IMR-90 (cell line): ENCODE measurements at regions not wholly inside any gene's neighbourhood (a gene's known extent, or its start where the extent isn't known, plus 50 kb on each side); places are given as distances from the start of the nearest gene placed in this dataset.

Experiments
- ATAC-seq: fragments of 200-7000 bp; cut with Tn5 transposase; 2 replicates; pipeline ENCODE4 v1.9.1; 2020; ENCODE audit warnings: low read depth, mild to moderate bottlenecking, moderate library complexity
- BruUV-seq: library from RNA; stranded (reverse); fragments of 400-500 nt; replicated peaks from 2 replicates; lab custom pipeline; 2021; lab: Mats Ljungman, UMichigan
- CTCF ChIA-PET: fragments of 300-600 bp; formaldehyde crosslinking; extraction: SDS; loops from one replicate; lab custom pipeline; 2021; ENCODE audit warnings: antibody characterized with exemption; lab: Yijun Ruan, JAX
- POLR2A ChIA-PET: fragments of 300-600 bp; sonication (Branson Sonifier 250); formaldehyde crosslinking; loops from one replicate; lab custom pipeline; 2022; ENCODE audit warnings: antibody characterized with exemption; ENCODE audit not compliant: unreplicated experiment; lab: Charles Lee
- DNase-seq: peaks from one replicate; pipeline ENCODE4 v3.0.0; 2013
- H2AFZ ChIP-seq: replicated peaks from 2 replicates; pipeline ENCODE3; 2013; ENCODE audit warnings: low read length, mild to moderate bottlenecking; ENCODE audit not compliant: poor library complexity
- H2AK5ac ChIP-seq: 2 replicates; pipeline ENCODE4 v1.6.1; 2013; ENCODE audit warnings: low read depth, low read length, inconsistent platforms
- H2AK9ac ChIP-seq: replicated peaks from 2 replicates; pipeline ENCODE3; 2013; ENCODE audit warnings: mild to moderate bottlenecking, low read depth, low read length, moderate library complexity; ENCODE audit not compliant: poor library complexity
- H2BK120ac ChIP-seq: 2 replicates; pipeline ENCODE4 v1.6.1; 2013; ENCODE audit warnings: low read depth, low read length, inconsistent platforms
- H2BK15ac ChIP-seq: 3 replicates; pipeline ENCODE4 v1.6.1; 2013; ENCODE audit warnings: low read depth, low read length, inconsistent platforms
- H2BK20ac ChIP-seq: 2 replicates; pipeline ENCODE4 v1.6.1; 2013; ENCODE audit warnings: low read depth, mild to moderate bottlenecking, inconsistent platforms, low read length, moderate library complexity
- H2BK5ac ChIP-seq: 2 replicates; pipeline ENCODE4 v1.6.1; 2013; ENCODE audit warnings: mild to moderate bottlenecking, low read depth, low read length, inconsistent platforms; ENCODE audit not compliant: poor library complexity, severe bottlenecking
- H3K14ac ChIP-seq: replicated peaks from 2 replicates; pipeline ENCODE4 v1.6.1; 2013; ENCODE audit warnings: low read depth, low read length, inconsistent platforms
- H3K18ac ChIP-seq: 2 replicates; pipeline ENCODE4 v1.6.1; 2013; ENCODE audit warnings: low read depth, low read length, control low read depth
- H3K23ac ChIP-seq: 2 replicates; pipeline ENCODE4 v1.6.1; 2013; ENCODE audit warnings: low read depth, low read length, inconsistent platforms
- H3K27ac ChIP-seq: 2 replicates; pipeline ENCODE4 v1.5.1; 2013; ENCODE audit warnings: mild to moderate bottlenecking, control low read depth, low read length; ENCODE audit not compliant: insufficient read depth
- H3K27me3 ChIP-seq: 2 replicates; pipeline ENCODE4 v1.6.1; 2013; ENCODE audit warnings: low read length; ENCODE audit not compliant: control insufficient read depth, insufficient read depth
- H3K36me3 ChIP-seq: 2 replicates; pipeline ENCODE4 v1.6.1; 2013; ENCODE audit warnings: low read length, mixed read lengths; ENCODE audit not compliant: control insufficient read depth, insufficient read depth
- H3K4ac ChIP-seq: 2 replicates; pipeline ENCODE4 v1.6.1; 2013; ENCODE audit warnings: low read depth, low read length, inconsistent platforms
- H3K4me1 ChIP-seq: 2 replicates; pipeline ENCODE4 v1.6.1; 2013; ENCODE audit warnings: low read length, mixed read lengths; ENCODE audit not compliant: control insufficient read depth, insufficient read depth
- H3K4me2 ChIP-seq: 2 replicates; pipeline ENCODE4 v1.6.1; 2013; ENCODE audit warnings: low read depth, mild to moderate bottlenecking, control low read depth, low read length, moderate library complexity
- H3K4me3 ChIP-seq: 2 replicates; pipeline ENCODE4 v1.5.1; 2013; ENCODE audit warnings: low read depth, mild to moderate bottlenecking, control low read depth, low read length, moderate library complexity; ENCODE audit not compliant: insufficient read depth
- H3K56ac ChIP-seq: 2 replicates; pipeline ENCODE4 v1.6.1; 2013; ENCODE audit warnings: low read length, inconsistent platforms; ENCODE audit not compliant: insufficient read depth; ENCODE audit errors: extremely low read depth
- H3K79me1 ChIP-seq, 2 experiments: 2 replicates each; pipeline ENCODE4 v1.6.1; 2013; ENCODE audit warnings: low read length in 2 of 2, inconsistent platforms in 1 of 2, low read depth in 1 of 2
- H3K9ac ChIP-seq: 2 replicates; pipeline ENCODE4 v1.6.1; 2013; ENCODE audit warnings: low read depth, low read length, control low read depth
- H3K9me1 ChIP-seq: 2 replicates; pipeline ENCODE4 v1.6.1; 2013; ENCODE audit warnings: low read length, inconsistent platforms; ENCODE audit not compliant: insufficient read depth
- H3K9me3 ChIP-seq: 2 replicates; pipeline ENCODE4 v1.6.1; 2013; ENCODE audit warnings: low read length; ENCODE audit not compliant: control insufficient read depth, insufficient read depth
- H4K20me1 ChIP-seq: 2 replicates; pipeline ENCODE4 v1.6.1; 2013; ENCODE audit warnings: low read length, inconsistent platforms; ENCODE audit not compliant: insufficient read depth
- H4K5ac ChIP-seq: 2 replicates; pipeline ENCODE4 v1.6.1; 2013; ENCODE audit warnings: mild to moderate bottlenecking, low read depth, low read length, control low read depth
- H4K8ac ChIP-seq, 2 experiments: 2 replicates each; pipeline ENCODE4 v1.6.1; 2013; ENCODE audit warnings: low read depth in 2 of 2, low read length in 2 of 2, control low read depth in 1 of 2, inconsistent platforms in 1 of 2
- H4K91ac ChIP-seq: 2 replicates; pipeline ENCODE4 v1.6.1; 2013; ENCODE audit warnings: low read depth, low read length, inconsistent platforms; ENCODE audit not compliant: insufficient read depth
- MAFK ChIP-seq: IDR thresholded peaks from 2 replicates; pipeline ENCODE4 v1.6.1; 2012; ENCODE audit warnings: low read depth, low read length, improper control_type of control experiment
- NFE2L2 ChIP-seq: fragments of 150-350 bp; IDR thresholded peaks from 2 replicates; pipeline ENCODE4 v1.6.1; 2016; ENCODE audit warnings: low read depth, mild to moderate bottlenecking, low read length
- RFX5 ChIP-seq: IDR thresholded peaks from 2 replicates; pipeline ENCODE4 v1.8.0; 2012; ENCODE audit warnings: low read depth, mild to moderate bottlenecking, low read length, moderate library complexity
- WGBS, 2 experiments: methylation state at CpG; one replicate each; pipeline versions ENCODE4 v1.1.5 to v1.1.7; 2013; ENCODE audit warnings: missing lambda C conversion rate in 2 of 2; ENCODE audit not compliant: insufficient read length in 1 of 2; ENCODE audit errors: extremely low coverage in 2 of 2; 5-methylcytosine and 5-hydroxymethylcytosine counted together
- dilution Hi-C: fragments of 300-500 bp; cut with HindIII; formaldehyde crosslinking; loops from one replicate; pipeline ENCODE4 v1.14.3; 2018; ENCODE audit warnings: low sequenced_read_pairs; ENCODE audit not compliant: unreplicated experiment
- in situ Hi-C: fragments of 300-500 bp; cut with MboI; formaldehyde crosslinking; loops from 3 replicates; pipeline ENCODE4 v1.14.3; 2019; ENCODE audit warnings: low sequenced_read_pairs, inconsistent platforms, mixed read lengths
- intact Hi-C: fragments of 100-400 bp; cut with micrococcal nuclease; formaldehyde crosslinking; loops from 2 replicates; pipeline ENCODE4 v1.10.0; 2022
- TF ChIP-seq, protein P1 (sequence below): conservative IDR thresholded peaks from 2 replicates; pipeline ENCODE4 v1.5.1; 2012; ENCODE audit warnings: mild to moderate bottlenecking, low read depth, low read length, improper control_type of control experiment

GRCh38 chr3:5606884-5607472 lies 419.5 kb downstream of the EDEM1 start:
- Histone ChIP-seq H2BK5ac (no peak overlapping the region), H3K9ac (no peak overlapping the region), H3K4me3 (no peak overlapping the region), H3K27ac (no peak overlapping the region), H2AFZ (no peak overlapping the region), H4K20me1 (no peaks in the 10 kb centered on the region), H3K23ac (no peak overlapping the region), H3K14ac (no peak overlapping the region), H2BK120ac (no peak overlapping the region), H3K4me2 (no peak overlapping the region), H3K27me3 (no peaks in the 10 kb centered on the region), H4K91ac (no peak overlapping the region), H2BK20ac (no peak overlapping the region), H2AK5ac (no peak overlapping the region), H3K79me1 (no peaks in the 10 kb centered on the region), H3K9me1 (no peaks in the 10 kb centered on the region), H4K8ac (no peak overlapping the region), H2AK9ac (no peak overlapping the region), H3K56ac (no peak overlapping the region), H3K18ac (no peak overlapping the region), H3K9me3 (peaks cover 2% of the 10 kb centered on the region), H2BK15ac (no peak overlapping the region), H3K36me3 (no peaks in the 10 kb centered on the region), H3K4ac (no peak overlapping the region), H4K5ac (no peak overlapping the region), H3K4me1 (no peaks in the 10 kb centered on the region)
- intact Hi-C loops (no loop called here), dilution Hi-C loops (no loop called here), in situ Hi-C loops (no loop called here)
- WGBS, 2 experiments, result 100% methylated on average over 1 of the region's 1 CpG; no CpG with 5 or more reads in 1 of the 2 experiments
- ChIA-PET CTCF (no interaction called here), POLR2A (no interaction called here)
- BruUV-seq, result no TSS peak
- no peak for DNase-seq
- no peak for ATAC-seq
- TF ChIP-seq MAFK (no peak), RFX5 (no peak), NFE2L2 (no peak)
- TF ChIP-seq, protein P1, sequence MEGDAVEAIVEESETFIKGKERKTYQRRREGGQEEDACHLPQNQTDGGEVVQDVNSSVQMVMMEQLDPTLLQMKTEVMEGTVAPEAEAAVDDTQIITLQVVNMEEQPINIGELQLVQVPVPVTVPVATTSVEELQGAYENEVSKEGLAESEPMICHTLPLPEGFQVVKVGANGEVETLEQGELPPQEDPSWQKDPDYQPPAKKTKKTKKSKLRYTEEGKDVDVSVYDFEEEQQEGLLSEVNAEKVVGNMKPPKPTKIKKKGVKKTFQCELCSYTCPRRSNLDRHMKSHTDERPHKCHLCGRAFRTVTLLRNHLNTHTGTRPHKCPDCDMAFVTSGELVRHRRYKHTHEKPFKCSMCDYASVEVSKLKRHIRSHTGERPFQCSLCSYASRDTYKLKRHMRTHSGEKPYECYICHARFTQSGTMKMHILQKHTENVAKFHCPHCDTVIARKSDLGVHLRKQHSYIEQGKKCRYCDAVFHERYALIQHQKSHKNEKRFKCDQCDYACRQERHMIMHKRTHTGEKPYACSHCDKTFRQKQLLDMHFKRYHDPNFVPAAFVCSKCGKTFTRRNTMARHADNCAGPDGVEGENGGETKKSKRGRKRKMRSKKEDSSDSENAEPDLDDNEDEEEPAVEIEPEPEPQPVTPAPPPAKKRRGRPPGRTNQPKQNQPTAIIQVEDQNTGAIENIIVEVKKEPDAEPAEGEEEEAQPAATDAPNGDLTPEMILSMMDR, result no peak
